HepG2 (cell line): ENCODE measurements at regions not wholly inside any gene's neighbourhood (a gene's known extent, or its start where the extent isn't known, plus 50 kb on each side); places are given as distances from the start of the nearest gene placed in this dataset.

Experiments
- ATAC-seq: fragments of 200-7000 bp; cut with Tn5 transposase; 3 replicates; pipeline ENCODE4 v1.9.1; 2020; ENCODE audit warnings: mild to moderate bottlenecking, moderate library complexity
- BruUV-seq: library from RNA; stranded (reverse); fragments of 400-500 nt; replicated peaks from 2 replicates; lab custom pipeline; 2021; lab: Mats Ljungman, UMichigan
- CTCF ChIA-PET: fragments of 300-600 bp; formaldehyde crosslinking; extraction: SDS; loops from one replicate; lab custom pipeline; 2021; ENCODE audit warnings: low total read pairs, inconsistent platforms, low intra/inter-chr PET ratio; lab: Yijun Ruan, JAX
- POLR2A ChIA-PET: fragments of 350-600 bp; sonication (Branson Sonifier 250); formaldehyde crosslinking; loops from one replicate; lab custom pipeline; 2020; ENCODE audit warnings: antibody characterized with exemption, inconsistent platforms; lab: Yijun Ruan, JAX
- DNase-seq: peaks from one replicate; pipeline ENCODE4 v3.0.0-alpha.2; 2015; ENCODE audit warnings: low spot score
- FAIRE-seq: peaks from 3 replicates; lab custom pipeline; 2011; peaks lifted over from hg19 to GRCh38; lab: Jason Lieb, UNC
- H2AFZ ChIP-seq: one replicate; pipeline ENCODE4 v1.6.1; 2011; ENCODE audit warnings: low read length, inconsistent platforms
- H3K27ac ChIP-seq: fragments of 300-600 bp; 3 replicates; pipeline ENCODE4 v1.8.0; 2011; ENCODE audit warnings: mixed run types, mild to moderate bottlenecking, mixed read lengths, low read length, inconsistent platforms; ENCODE audit not compliant: insufficient read depth; ENCODE audit errors: extremely low read length
- H3K27me3 ChIP-seq, 2 experiments: fragments of 200-600 bp in 1 of 2; 2 replicates in 1 of 2; 3 replicates in 1 of 2; pipeline versions ENCODE4 v1.6.0 to v1.8.0; 2011; ENCODE audit warnings: low read length in 2 of 2, mild to moderate bottlenecking in 2 of 2, moderate library complexity in 2 of 2, inconsistent platforms in 1 of 2; ENCODE audit not compliant: insufficient read depth in 2 of 2, control insufficient read depth in 1 of 2
- H3K36me3 ChIP-seq, 2 experiments: fragments of 200-600 bp in 1 of 2; replicated peaks in 1 of 2; 2 replicates in 1 of 2; 3 replicates in 1 of 2; pipeline versions ENCODE4 v1.5.1 to v1.8.0; 2011; ENCODE audit warnings: low read length in 2 of 2, inconsistent platforms in 1 of 2; ENCODE audit not compliant: insufficient read depth in 2 of 2, control insufficient read depth in 1 of 2
- H3K4me1 ChIP-seq: 2 replicates; pipeline ENCODE4 v1.5.1; 2012; ENCODE audit warnings: low read length, inconsistent platforms; ENCODE audit not compliant: insufficient read depth
- H3K4me2 ChIP-seq: 2 replicates; pipeline ENCODE4 v1.6.0; 2011; ENCODE audit warnings: low read depth, low read length, inconsistent platforms
- H3K4me3 ChIP-seq, 3 experiments: fragments of 200-600 bp in 1 of 3; sonication (generic), shearing (Covaris generic) in 1 of 3; replicated peaks in 1 of 3; 2 replicates each; pipeline ENCODE4 v1.5.1; 2011 to 2016; ENCODE audit warnings: low read length in 3 of 3, inconsistent platforms in 2 of 3, low read depth in 2 of 3, mild to moderate bottlenecking in 2 of 3, control low read depth in 1 of 3, mixed read lengths in 1 of 3; ENCODE audit not compliant: insufficient read depth in 1 of 3
- H3K79me2 ChIP-seq: one replicate; pipeline ENCODE4 v1.6.1; 2011; ENCODE audit warnings: low read length, inconsistent platforms; ENCODE audit not compliant: insufficient read depth
- H3K9ac ChIP-seq: 2 replicates; pipeline ENCODE4 v1.6.0; 2011; ENCODE audit warnings: mild to moderate bottlenecking, low read depth, low read length, inconsistent platforms; ENCODE audit not compliant: insufficient read depth
- H3K9me3 ChIP-seq: 2 replicates; pipeline ENCODE4 v1.5.1; 2012; ENCODE audit warnings: mild to moderate bottlenecking, low read length
- H4K20me1 ChIP-seq: 2 replicates; pipeline ENCODE4 v1.6.0; 2011; ENCODE audit warnings: inconsistent platforms, mild to moderate bottlenecking, low read length, moderate library complexity; ENCODE audit not compliant: insufficient read depth
- ARNTL ChIP-seq: sonication (generic); formaldehyde crosslinking; IDR thresholded peaks from 2 replicates; pipeline ENCODE4 v1.4.0; 2020; ENCODE audit warnings: mild to moderate bottlenecking, missing genetic modification reagents
- ATF7 ChIP-seq, 2 experiments: fragments of 450-650 bp in 1 of 2; sonication (generic) in 1 of 2; formaldehyde crosslinking in 1 of 2; IDR thresholded peaks; 2 replicates each; pipeline versions ENCODE4 v1.4.0 to v1.6.1; 2016 to 2020; ENCODE audit warnings: antibody characterized with exemption in 1 of 2, mild to moderate bottlenecking in 1 of 2, missing genetic modification reagents in 1 of 2
- CSRNP1 ChIP-seq: sonication (generic); formaldehyde crosslinking; IDR thresholded peaks from 2 replicates; pipeline ENCODE4 v1.8.1; 2023; ENCODE audit warnings: mild to moderate bottlenecking, missing genetic modification reagents
- HOXA9 ChIP-seq: sonication (generic); formaldehyde crosslinking; IDR thresholded peaks from 2 replicates; pipeline ENCODE4 v1.8.1; 2022; ENCODE audit warnings: missing genetic modification reagents, mild to moderate bottlenecking, moderate library complexity, borderline replicate concordance
- MED13 ChIP-seq: sonication (generic); formaldehyde crosslinking; IDR thresholded peaks from 2 replicates; pipeline ENCODE4 v1.5.0; 2020; ENCODE audit warnings: missing genetic modification reagents
- MYPOP ChIP-seq: sonication (generic); formaldehyde crosslinking; IDR thresholded peaks from 2 replicates; pipeline ENCODE4 v1.8.1; 2023; ENCODE audit warnings: mild to moderate bottlenecking, moderate library complexity, missing genetic modification reagents
- RFX5 ChIP-seq: IDR thresholded peaks from 2 replicates; pipeline ENCODE4 v1.6.1; 2011; ENCODE audit warnings: low read depth, low read length, improper control_type of control experiment
- SMAD9 ChIP-seq: sonication (generic); formaldehyde crosslinking; IDR thresholded peaks from 2 replicates; pipeline ENCODE4 v1.5.1; 2020; ENCODE audit warnings: mild to moderate bottlenecking, missing genetic modification reagents
- SRSF4 ChIP-seq: fragments of 200-400 bp; formaldehyde crosslinking; IDR thresholded peaks from one replicate; pipeline ENCODE4 v1.6.1; 2018; ENCODE audit warnings: mild to moderate bottlenecking, low read depth, low read length, moderate library complexity; ENCODE audit not compliant: poor library complexity, severe bottlenecking
- ZBTB44 ChIP-seq: sonication (generic); formaldehyde crosslinking; IDR thresholded peaks from 2 replicates; pipeline ENCODE4 v1.4.0; 2020; ENCODE audit warnings: missing genetic modification reagents
- ZBTB7B ChIP-seq: sonication (generic); formaldehyde crosslinking; IDR thresholded peaks from 2 replicates; pipeline ENCODE4 v1.4.0; 2020; ENCODE audit warnings: missing genetic modification reagents
- ZIK1 ChIP-seq: sonication (generic); formaldehyde crosslinking; IDR thresholded peaks from 2 replicates; pipeline ENCODE4 v1.5.0; 2020; ENCODE audit warnings: mild to moderate bottlenecking, low read depth, missing genetic modification reagents, borderline replicate concordance
- ZNF678 ChIP-seq: sonication (generic); formaldehyde crosslinking; IDR thresholded peaks from 2 replicates; pipeline ENCODE4 v1.4.0; 2020; ENCODE audit warnings: mild to moderate bottlenecking, missing genetic modification reagents
- ZSCAN30 ChIP-seq: sonication (generic); formaldehyde crosslinking; IDR thresholded peaks from 2 replicates; pipeline ENCODE4 v1.5.0; 2020; ENCODE audit warnings: mild to moderate bottlenecking, missing genetic modification reagents
- WGBS: methylation state at CpG from one replicate; pipeline ENCODE4 v1.1.6; 2017; ENCODE audit warnings: low lambda C conversion rate; 5-methylcytosine and 5-hydroxymethylcytosine counted together
- in situ Hi-C: cut with HindIII; loops from 2 replicates; pipeline ENCODE4 v1.10.0; 2017; ENCODE audit warnings: low pct_unique_long_range_greater_than_20kb; ENCODE audit not compliant: extremely low pct_ligation_motif_present
- intact Hi-C: fragments of 100-400 bp; cut with micrococcal nuclease; formaldehyde crosslinking; loops from one replicate; pipeline ENCODE4 v1.10.0; 2022; ENCODE audit not compliant: unreplicated experiment

- POLR2A ChIA-PET: no interaction called here
- no peak for TF ChIP-seq ZIK1
- TF ChIP-seq ATF7 (IDR thresholded peaks at IDR 0.05): 0 out of 2 replicates have a peak, but pooled peaks have one; percentile 22
- TF ChIP-seq ATF7 (CRISPR knock-in tag; IDR thresholded peaks at IDR 0.05): no peak
These were observed 96.0 kb downstream of the ABHD5 start for GRCh38 chr3:43786526-43787305.

DNA sequence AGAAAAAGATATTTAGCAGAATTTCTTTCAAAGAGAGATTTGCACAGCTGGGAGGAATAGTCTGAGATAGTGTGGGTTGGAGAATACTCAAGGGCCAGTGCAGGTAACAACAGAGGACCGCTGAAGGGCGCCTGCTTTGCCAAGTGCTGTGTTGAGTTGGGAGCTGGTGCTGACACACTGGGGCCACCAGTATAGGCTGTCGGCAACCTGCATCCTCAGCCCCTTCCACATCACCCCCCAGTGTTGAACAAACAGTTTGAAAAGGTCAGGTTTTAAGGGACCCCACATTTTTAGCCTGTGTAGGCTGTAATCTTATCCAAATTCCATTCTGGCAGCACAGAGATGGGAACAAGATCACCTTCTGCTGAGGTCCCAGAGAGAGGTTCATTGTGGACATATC is 96.6 kb downstream of the ABHD5 start:
- in situ Hi-C loops: no loop called here
- Histone ChIP-seq H3K4me2 (no peak overlapping the region), H2AFZ (no peak overlapping the region), H3K36me3 (no peaks in the 10 kb centered on the region), H3K79me2 (no peaks in the 10 kb centered on the region), H3K4me1 (peaks cover 6% of the 10 kb centered on the region; the same call in 1 of the 2 replicates), H3K27me3 (peaks cover 1 to 27% of the 10 kb centered on the region in 2 experiments; a peak in 3 of 5 replicates), H4K20me1 (no peaks in the 10 kb centered on the region), H3K4me3 (no peak overlapping the region), H3K9me3 (no peaks in the 10 kb centered on the region), H3K9ac (no peak overlapping the region), H3K27ac (no peak overlapping the region)
- CTCF ChIA-PET: no interaction called here
- ATAC-seq (no peak), DNase-seq (no peak), FAIRE-seq (no peak)
- POLR2A ChIA-PET: no interaction called here
- WGBS: 31% methylated on average over 3 of the region's 3 CpGs
- no TSS peak for BruUV-seq
- intact Hi-C loops: no loop called here
- TF ChIP-seq MED13: no peak
- TF ChIP-seq MYPOP: no peak
- TF ChIP-seq RFX5: no peak
- TF ChIP-seq CSRNP1 (CRISPR knock-in tag): no peak
- TF ChIP-seq ZBTB44 (CRISPR knock-in tag): no peak
- TF ChIP-seq ARNTL (CRISPR knock-in tag): no peak
- no peak for TF ChIP-seq SMAD9 (CRISPR knock-in tag)
- no peak for TF ChIP-seq SRSF4
- TF ChIP-seq HOXA9 (CRISPR knock-in tag): no peak
- no peak for TF ChIP-seq ZBTB7B (CRISPR knock-in tag)
- no peak for TF ChIP-seq ZNF678 (CRISPR knock-in tag)
- TF ChIP-seq ZSCAN30: no peak

More at GRCh38 chr3:43786526-43787305, 96.0 kb downstream of the ABHD5 start:
- H3K4me1 ChIP-seq: peaks cover 6% of the 10 kb centered on the region; the same call in 1 of the 2 replicates
- FAIRE-seq: no peak
- H3K79me2 ChIP-seq: no peaks in the 10 kb centered on the region
- no peak for DNase-seq
- H3K27ac ChIP-seq: no peak overlapping the region
- in situ Hi-C loops (no loop called here), intact Hi-C loops (no loop called here)
- H3K9ac ChIP-seq: no peak overlapping the region
- BruUV-seq: no TSS peak
- WGBS: 15% methylated on average over 7 of the region's 9 CpGs
- H3K4me2 ChIP-seq: no peak overlapping the region
- no peaks in the 10 kb centered on the region for H4K20me1 ChIP-seq
- no peaks in the 10 kb centered on the region for H3K36me3 ChIP-seq
- no peak overlapping the region for H2AFZ ChIP-seq
- ATAC-seq: no peak
- H3K9me3 ChIP-seq: no peaks in the 10 kb centered on the region
- CTCF ChIA-PET: no interaction called here
- no peak overlapping the region for H3K4me3 ChIP-seq
- peaks cover 1 to 27% of the 10 kb centered on the region in 2 experiments; a peak in 3 of 5 replicates for H3K27me3 ChIP-seq
